Heart right ventricle (tissue), 16 donors: ENCODE measurements at regions not wholly inside any gene's neighbourhood (a gene's known extent, or its start where the extent isn't known, plus 50 kb on each side); places are given as distances from the start of the nearest gene placed in this dataset.

Source experiments
- ATAC-seq, 8 donors: fragments of 200-7000 bp; cut with Tn5 transposase; one replicate each; pipeline ENCODE4 v1.9.1; 2020; ENCODE audit warnings: mild to moderate bottlenecking in 8 of 8, moderate library complexity in 8 of 8, moderate number of reproducible peaks in 1 of 8
- DNase-seq, 2 donors: peaks; one replicate each; pipeline ENCODE4 v3.0.0-alpha.2; 2020
- H3K27ac ChIP-seq, 10 donors: fragments of 200-600 bp; sonication (generic) in 2 of 10; one replicate each; pipeline versions ENCODE4 v1.5.0 to v1.8.0; 2020 to 2022; ENCODE audit warnings: mild to moderate bottlenecking in 3 of 10
- H3K27me3 ChIP-seq, 7 donors: fragments of 200-600 bp; one replicate each; pipeline ENCODE4 v1.8.0; 2021 to 2022; ENCODE audit warnings: mild to moderate bottlenecking in 2 of 7
- H3K36me3 ChIP-seq, 9 donors: fragments of 200-600 bp; sonication (generic) in 1 of 9; one replicate each; pipeline versions ENCODE4 v1.5.0 to v1.8.0; 2020 to 2022; ENCODE audit warnings: mild to moderate bottlenecking in 2 of 9
- H3K4me1 ChIP-seq, 9 donors: fragments of 200-600 bp; sonication (generic) in 1 of 9; one replicate each; pipeline versions ENCODE4 v1.5.0 to v1.8.0; 2020 to 2022; ENCODE audit warnings: mild to moderate bottlenecking in 4 of 9
- H3K4me3 ChIP-seq, 10 donors: fragments of 200-600 bp; sonication (generic) in 2 of 10; one replicate each; pipeline versions ENCODE4 v1.5.0 to v1.8.0; 2020 to 2022; ENCODE audit warnings: mild to moderate bottlenecking in 7 of 10, moderate library complexity in 2 of 10
- H3K9me3 ChIP-seq, 11 donors: fragments of 200-600 bp in 10 of 11; sonication (generic) in 2 of 11; one replicate each; pipeline versions ENCODE4 v1.5.0 to v1.8.0; 2013 to 2022; ENCODE audit warnings: mild to moderate bottlenecking in 2 of 11, control low read depth in 1 of 11, moderate library complexity in 1 of 11
- CTCF ChIP-seq, 9 donors: fragments of 200-600 bp; sonication (generic) in 2 of 9; IDR thresholded peaks; one replicate each; pipeline versions ENCODE4 v1.5.0 to v1.8.0; 2021 to 2022; ENCODE audit warnings: antibody characterized with exemption in 9 of 9, mild to moderate bottlenecking in 5 of 9, moderate library complexity in 1 of 9
- WGBS, 2 donors: extraction: QIAGEN DNeasy Blood & Tissue Kit; methylation state at CpG; one replicate each; pipeline ENCODE4 v1.1.7; 2013; ENCODE audit warnings: inconsistent platforms in 1 of 2; 5-methylcytosine and 5-hydroxymethylcytosine counted together
- intact Hi-C, 10 donors: fragments of 100-400 bp; cut with DNase I; formaldehyde crosslinking; loops; one replicate each; pipeline versions ENCODE4 v1.11.1 to v1.14.2; 2022
- donor health status: Arrhythmogenic right ventricular cardiomyopathy.
- donor health status: ischemic (EF 13 %, LVEDD 7.1; RV severe dilation, severe dysfunction).
- donor health status: healthy with polysubstance abuse.
- donor health status: DM: no; HTN: yes; CAD: no.
- donor health status: DM: no; HTN: no; CAD: no.
- donor health status: ischemic (EF 25% LVEDD 6.9; RV normal size, moderate dysfunction).
- donor health status: ischemic (EF 25% LVEDD 5.7; RV mildly dilated, moderate dysfunction).
- donor health status: healthy.
- donor health status: DM: yes; HTN: yes; CAD: no.
- donor health status: Ischemic cardiomyopathy.
- donor health status: ischemic (EF 35%, LVEDD 5.7; RV mildly dilated, moderate dysfunction).
- donor health status: nonischemic (EF 11% LVEDD 7.7; RV severe dilation, severe dysfunction).
- donor health status: DM: yes; HTN: yes; CAD: no.
- donor health status: PGD.
- donor health status: ischemic (EF 29% LVEDD 5.4; RV normal size, mild dysfunction).
- donor health status: nonischemic (EF 23%, LVEDD 6.1; RV moderate dilation, normal function).

DNA sequence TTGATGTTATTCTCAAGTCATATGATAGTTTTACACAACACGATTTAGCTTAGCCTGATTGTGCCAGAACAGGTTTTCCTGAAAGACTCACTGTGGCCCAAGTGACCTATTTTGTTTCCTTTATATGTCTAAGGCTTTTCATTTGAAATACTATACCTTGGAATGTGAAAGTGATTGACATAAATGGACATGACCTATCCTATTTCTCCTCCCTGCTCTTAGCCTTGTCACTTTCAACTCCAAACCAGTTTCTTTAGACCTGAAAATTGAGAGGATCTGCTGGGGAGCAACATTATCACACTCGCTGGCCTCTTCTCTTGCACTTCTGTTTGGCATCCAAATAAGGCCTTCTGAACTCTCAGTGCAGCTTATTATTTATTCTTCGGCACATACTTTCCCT lies 496.8 kb downstream of the MAT2B start:
- Histone ChIP-seq H3K36me3 (no peaks in the 10 kb centered on the region), H3K4me1 (no peaks in the 10 kb centered on the region), H3K27me3 (no peaks in the 10 kb centered on the region), H3K9me3 (no peaks in the 10 kb centered on the region), H3K4me3 (no peak overlapping the region), H3K27ac (no peak overlapping the region)
- ATAC-seq (no peak), DNase-seq (no peak)
- no peak for TF ChIP-seq CTCF (IDR thresholded peaks at IDR 0.05)
- intact Hi-C loops = no loop called here
- WGBS, 2 donors = 58 to 63% methylated on average over 3 of the region's 3 CpGs

- TF ChIP-seq CTCF (IDR thresholded peaks at IDR 0.05) = no peak
- H3K4me3 ChIP-seq = no peak overlapping the region
- ATAC-seq = no peak
- H3K4me1 ChIP-seq = no peaks in the 10 kb centered on the region
- no peaks in the 10 kb centered on the region for H3K36me3 ChIP-seq
- no peak overlapping the region for H3K27ac ChIP-seq
- intact Hi-C loops = no loop called here
- no peak for DNase-seq
- WGBS, 2 donors = 73 to 84% methylated on average over 3 of the region's 3 CpGs
- H3K9me3 ChIP-seq = no peaks in the 10 kb centered on the region
- no peaks in the 10 kb centered on the region for H3K27me3 ChIP-seq
Observed at GRCh38 chr5:164002628-164003027, 497.2 kb downstream of the MAT2B start.

GRCh38 chr5:164005071-164005470 lies 499.7 kb downstream of the MAT2B start:
- no peaks in the 10 kb centered on the region for H3K9me3 ChIP-seq
- no peaks in the 10 kb centered on the region for H3K27me3 ChIP-seq
- intact Hi-C loops = no loop called here
- TF ChIP-seq CTCF (IDR thresholded peaks at IDR 0.05) = no peak
- no peak overlapping the region for H3K4me3 ChIP-seq
- no peaks in the 10 kb centered on the region for H3K36me3 ChIP-seq
- H3K4me1 ChIP-seq = no peaks in the 10 kb centered on the region
- H3K27ac ChIP-seq = no peak overlapping the region
- ATAC-seq = no peak
- no peak for DNase-seq
- 86% methylated on average over 1 of the region's 1 CpG for WGBS, 2 donors

DNA sequence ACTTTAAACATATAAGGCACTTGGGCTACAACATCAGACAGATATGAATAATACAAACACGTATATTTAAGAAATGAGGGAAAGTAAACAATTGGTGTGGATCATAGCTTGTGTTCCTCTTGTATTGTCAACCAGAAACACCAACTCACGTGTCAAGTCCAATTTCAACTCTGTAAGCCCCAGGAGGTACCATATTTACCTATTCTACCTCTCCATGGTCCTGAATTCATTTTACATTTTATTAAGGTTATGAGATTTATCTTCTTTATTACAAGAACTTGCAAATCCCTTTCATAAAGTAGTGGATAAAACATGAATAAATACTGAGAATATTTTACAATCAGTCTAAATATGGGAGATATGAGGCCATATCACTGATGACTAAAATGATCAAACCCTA lies 501.6 kb downstream of the MAT2B start:
- Histone ChIP-seq H3K4me1 (no peaks in the 10 kb centered on the region), H3K27me3 (no peaks in the 10 kb centered on the region), H3K36me3 (no peaks in the 10 kb centered on the region), H3K4me3 (no peak overlapping the region), H3K9me3 (no peaks in the 10 kb centered on the region), H3K27ac (no peak overlapping the region)
- DNase-seq = no peak
- TF ChIP-seq CTCF (IDR thresholded peaks at IDR 0.05) = no peak
- no peak for ATAC-seq
- intact Hi-C loops = no loop called here
- WGBS, 2 donors = 64 to 76% methylated on average over 2 of the region's 2 CpGs

DNA sequence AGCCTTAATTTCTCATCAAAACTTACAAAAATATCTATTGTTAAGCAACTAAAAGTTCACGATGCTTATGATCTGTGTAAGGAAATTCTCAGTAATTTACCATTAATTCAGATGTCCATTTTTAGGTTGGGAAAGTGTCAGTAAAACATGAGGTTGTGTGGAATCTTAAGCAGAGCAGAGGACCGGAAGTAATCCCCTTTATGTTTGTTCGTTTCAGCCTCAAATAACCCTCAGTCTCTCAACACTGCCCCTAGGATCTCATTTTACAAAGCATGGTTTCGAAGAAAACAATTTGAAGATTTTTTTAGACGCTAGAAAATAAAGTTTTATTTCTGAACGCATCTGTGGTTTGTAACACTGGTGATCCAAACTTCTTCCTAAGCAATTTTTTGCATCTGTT lies 504.2 kb downstream of the MAT2B start:
- intact Hi-C loops = loop anchor here in 7 of 10 donors (5.0 to 10.0 kb wide), 6 partner anchors 465 to 1198 kb away; no protein-coding TSS in a partner anchor
- Histone ChIP-seq H3K27ac (no peak overlapping the region), H3K4me3 (no peak overlapping the region), H3K27me3 (no peaks in the 10 kb centered on the region), H3K36me3 (no peaks in the 10 kb centered on the region), H3K4me1 (no peaks in the 10 kb centered on the region), H3K9me3 (no peaks in the 10 kb centered on the region)
- 80 to 84% methylated on average over 6 of the region's 6 CpGs for WGBS, 2 donors
- DNase-seq (no peak), ATAC-seq (no peak)
- TF ChIP-seq CTCF (IDR thresholded peaks at IDR 0.05) = no peak
